Adrenal gland (tissue), 5 donors: ENCODE measurements at regions not wholly inside any gene's neighbourhood (a gene's known extent, or its start where the extent isn't known, plus 50 kb on each side); places are given as distances from the start of the nearest gene placed in this dataset.

ENCODE experiments used
- CTCF ChIP-seq, 6 experiments: fragments of 450-650 bp in 4 of 6; fragments of 200-600 bp in 2 of 6; sonication (generic) in 1 of 6; IDR thresholded peaks; 1 replicate in 5 of 6; 2 replicates in 1 of 6; pipeline versions ENCODE4 v1.5.1 to v1.8.0; 2016 to 2021; ENCODE audit warnings: antibody characterized with exemption in 6 of 6, mild to moderate bottlenecking in 2 of 6, moderate library complexity in 1 of 6
- POLR2A ChIP-seq, 2 donors: fragments of 450-650 bp; IDR thresholded peaks; one replicate each; pipeline ENCODE4 v1.6.1; 2017; ENCODE audit warnings: antibody characterized with exemption in 2 of 2, mild to moderate bottlenecking in 2 of 2, moderate library complexity in 1 of 2
- donor health status: DM: no; HTN: no; CAD: no.

DNA sequence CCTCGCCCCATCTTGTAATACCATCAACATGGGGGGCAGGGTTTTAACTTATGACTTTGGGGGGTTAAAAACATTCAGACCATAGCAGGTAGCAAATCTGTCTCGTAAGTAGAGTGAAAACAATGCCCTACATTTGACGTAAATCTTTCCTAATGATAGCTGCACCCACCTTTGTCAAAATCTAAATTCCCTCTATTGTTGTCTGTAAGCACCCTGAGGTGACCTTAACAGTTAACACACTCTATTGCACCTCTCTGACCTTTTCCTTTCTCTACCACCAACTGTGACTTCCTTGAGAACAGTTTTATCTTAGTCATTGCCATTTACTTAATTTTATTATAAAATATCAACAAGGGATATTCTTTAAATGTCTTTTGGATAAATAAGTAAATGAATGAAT lies 1024.9 kb upstream of the CNTN5 start:
- TF ChIP-seq POLR2A (IDR thresholded peaks at IDR 0.05) (no peak), CTCF (IDR thresholded peaks at IDR 0.05) (no peak)
